BE2C (cell line): ENCODE measurements at regions not wholly inside any gene's neighbourhood (a gene's known extent, or its start where the extent isn't known, plus 50 kb on each side); places are given as distances from the start of the nearest gene placed in this dataset.

ENCODE experiments used
- DNase-seq: peaks from one replicate; pipeline ENCODE4 v3.0.0-alpha.2; 2020
- H3K27me3 ChIP-seq: fragments of 250-450 bp; sonication (Bioruptor Pico); 2 replicates; pipeline ENCODE4 v1.5.1; 2020; ENCODE audit warnings: mild to moderate bottlenecking
- H3K36me3 ChIP-seq: fragments of 250-450 bp; sonication (Bioruptor Pico); 2 replicates; pipeline ENCODE4 v1.5.1; 2020; ENCODE audit warnings: mild to moderate bottlenecking
- H3K4me1 ChIP-seq: fragments of 250-450 bp; sonication (Bioruptor Pico); 2 replicates; pipeline ENCODE4 v1.5.1; 2020
- H3K4me3 ChIP-seq: 2 replicates; pipeline ENCODE4 v1.5.1; 2011; ENCODE audit warnings: low read depth, low read length
- H3K9me3 ChIP-seq: fragments of 250-450 bp; sonication (Bioruptor Pico); 2 replicates; pipeline ENCODE4 v1.5.1; 2020
- TF ChIP-seq, protein P1 (sequence below): IDR thresholded peaks from 2 replicates; pipeline ENCODE4 v1.5.1; 2012; ENCODE audit warnings: mild to moderate bottlenecking, low read depth, low read length

DNA sequence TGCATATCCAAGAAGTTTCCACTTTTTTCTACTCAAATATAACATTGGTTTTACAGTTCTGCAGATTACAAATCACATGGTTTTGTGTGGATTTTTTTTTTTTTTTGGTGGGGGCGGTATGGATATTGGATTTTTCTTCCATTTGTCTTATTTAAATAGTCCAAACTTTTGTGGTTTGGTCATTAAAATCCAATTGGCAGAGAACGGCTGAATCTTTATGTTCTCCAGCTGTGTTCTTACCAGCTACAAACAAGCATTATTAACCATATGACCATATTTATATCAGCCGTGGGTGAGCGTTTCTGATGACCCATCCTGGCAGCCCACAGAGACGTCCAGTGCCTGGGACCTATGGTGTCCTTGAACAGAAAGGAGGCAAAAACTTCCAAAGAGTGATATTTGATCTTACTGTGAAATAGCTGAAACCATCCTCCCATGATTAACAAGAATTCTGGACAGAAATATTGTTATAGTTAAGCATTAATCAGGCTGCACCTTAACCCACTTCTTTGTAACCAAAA is 200.4 kb downstream of the LYPLAL1 start:
- DNase-seq, result no peak

DNA sequence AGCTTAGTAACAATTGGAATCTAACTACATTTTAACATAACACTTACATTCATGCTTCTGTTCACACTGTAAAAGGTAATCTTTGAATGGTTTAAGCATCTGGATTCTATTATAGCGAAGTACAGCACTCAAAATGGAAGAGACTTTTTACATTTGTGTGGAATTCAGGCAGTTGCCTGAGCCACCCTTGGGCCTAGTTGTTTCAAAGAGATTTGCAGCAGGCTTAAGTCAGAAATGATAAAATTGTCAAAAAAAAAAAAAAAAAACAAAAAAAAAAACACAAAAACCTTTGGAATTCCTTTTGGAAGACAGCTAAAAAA is 199.9 kb downstream of the LYPLAL1 start:
- Histone ChIP-seq H3K36me3 (no peaks in the 10 kb centered on the region), H3K27me3 (no peaks in the 10 kb centered on the region), H3K4me1 (peaks cover 6% of the 10 kb centered on the region; the same call in 1 of the 2 replicates), H3K4me3 (no peak overlapping the region), H3K9me3 (no peaks in the 10 kb centered on the region)
- TF ChIP-seq, protein P1, sequence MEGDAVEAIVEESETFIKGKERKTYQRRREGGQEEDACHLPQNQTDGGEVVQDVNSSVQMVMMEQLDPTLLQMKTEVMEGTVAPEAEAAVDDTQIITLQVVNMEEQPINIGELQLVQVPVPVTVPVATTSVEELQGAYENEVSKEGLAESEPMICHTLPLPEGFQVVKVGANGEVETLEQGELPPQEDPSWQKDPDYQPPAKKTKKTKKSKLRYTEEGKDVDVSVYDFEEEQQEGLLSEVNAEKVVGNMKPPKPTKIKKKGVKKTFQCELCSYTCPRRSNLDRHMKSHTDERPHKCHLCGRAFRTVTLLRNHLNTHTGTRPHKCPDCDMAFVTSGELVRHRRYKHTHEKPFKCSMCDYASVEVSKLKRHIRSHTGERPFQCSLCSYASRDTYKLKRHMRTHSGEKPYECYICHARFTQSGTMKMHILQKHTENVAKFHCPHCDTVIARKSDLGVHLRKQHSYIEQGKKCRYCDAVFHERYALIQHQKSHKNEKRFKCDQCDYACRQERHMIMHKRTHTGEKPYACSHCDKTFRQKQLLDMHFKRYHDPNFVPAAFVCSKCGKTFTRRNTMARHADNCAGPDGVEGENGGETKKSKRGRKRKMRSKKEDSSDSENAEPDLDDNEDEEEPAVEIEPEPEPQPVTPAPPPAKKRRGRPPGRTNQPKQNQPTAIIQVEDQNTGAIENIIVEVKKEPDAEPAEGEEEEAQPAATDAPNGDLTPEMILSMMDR, result no peak
- no peak for DNase-seq

More for the DNA sequence above, 200.4 kb downstream of the LYPLAL1 start:
- H3K9me3 ChIP-seq, result no peaks in the 10 kb centered on the region
- H3K27me3 ChIP-seq, result no peaks in the 10 kb centered on the region
- H3K36me3 ChIP-seq, result no peaks in the 10 kb centered on the region
- H3K4me3 ChIP-seq, result no peak overlapping the region
- TF ChIP-seq, protein P1, result no peak
- H3K4me1 ChIP-seq, result peaks cover 6% of the 10 kb centered on the region; the same call in 1 of the 2 replicates

DNA sequence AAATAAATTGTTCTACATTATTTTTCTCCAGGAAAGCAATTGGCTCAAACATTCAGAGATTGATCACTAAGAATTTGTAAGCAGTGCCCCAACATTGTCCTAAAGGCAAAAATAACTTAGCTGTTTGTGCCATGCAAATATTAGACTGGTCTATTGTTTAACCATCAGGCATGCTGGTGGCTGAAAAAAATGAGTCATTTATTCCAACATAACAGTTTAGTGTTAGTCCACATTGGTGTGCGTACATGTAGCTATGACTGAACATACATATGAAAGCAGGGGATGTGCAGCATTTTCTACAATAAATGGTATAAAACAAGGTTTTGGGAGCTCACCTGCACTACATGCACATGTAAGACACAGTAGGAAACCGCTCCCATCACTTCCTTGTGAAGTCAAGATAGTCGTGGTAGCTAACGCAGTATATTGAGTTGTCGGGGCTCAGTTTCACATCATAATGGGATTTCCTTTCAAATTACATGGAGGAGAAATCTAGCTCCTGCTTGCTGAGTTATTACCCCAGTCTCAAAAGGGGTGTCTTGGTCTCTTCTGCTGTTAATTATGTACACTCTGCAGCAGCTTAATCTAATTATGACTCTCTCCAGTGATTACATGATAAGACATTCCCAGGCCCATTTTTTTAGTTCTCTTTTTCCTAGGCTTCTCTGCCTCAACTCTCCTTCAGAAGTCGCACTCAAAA is 199.4 kb downstream of the LYPLAL1 start:
- Histone ChIP-seq H3K9me3 (no peaks in the 10 kb centered on the region), H3K4me1 (peaks cover 6% of the 10 kb centered on the region; the same call in 1 of the 2 replicates), H3K36me3 (no peaks in the 10 kb centered on the region), H3K27me3 (no peaks in the 10 kb centered on the region), H3K4me3 (no peak overlapping the region)
- no peak for DNase-seq
- TF ChIP-seq, protein P1, result no peak

DNA sequence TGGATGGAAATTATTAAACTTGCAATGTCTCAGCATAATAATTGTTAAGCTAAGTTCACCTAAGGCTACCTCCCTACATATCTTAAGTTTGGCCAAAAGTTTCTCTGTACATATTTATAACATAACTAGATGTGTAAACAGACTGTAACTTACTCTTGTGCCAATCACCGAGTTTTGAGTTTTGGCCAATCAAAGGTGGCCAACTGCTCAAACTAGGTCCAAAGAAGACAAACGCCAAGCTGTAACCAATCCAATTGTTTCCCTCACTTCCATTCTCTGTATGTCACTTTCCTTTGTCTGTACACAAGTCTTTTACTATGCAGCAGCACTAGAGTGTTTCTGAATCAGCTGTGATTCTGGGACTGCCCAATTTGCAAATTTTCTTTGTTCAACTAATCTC is 197.8 kb downstream of the LYPLAL1 start:
- no peak for DNase-seq
- Histone ChIP-seq H3K9me3 (no peaks in the 10 kb centered on the region), H3K4me1 (peaks cover 6% of the 10 kb centered on the region; the same call in 1 of the 2 replicates), H3K36me3 (no peaks in the 10 kb centered on the region), H3K27me3 (no peaks in the 10 kb centered on the region), H3K4me3 (no peak overlapping the region)
- TF ChIP-seq, protein P1, result no peak

DNA sequence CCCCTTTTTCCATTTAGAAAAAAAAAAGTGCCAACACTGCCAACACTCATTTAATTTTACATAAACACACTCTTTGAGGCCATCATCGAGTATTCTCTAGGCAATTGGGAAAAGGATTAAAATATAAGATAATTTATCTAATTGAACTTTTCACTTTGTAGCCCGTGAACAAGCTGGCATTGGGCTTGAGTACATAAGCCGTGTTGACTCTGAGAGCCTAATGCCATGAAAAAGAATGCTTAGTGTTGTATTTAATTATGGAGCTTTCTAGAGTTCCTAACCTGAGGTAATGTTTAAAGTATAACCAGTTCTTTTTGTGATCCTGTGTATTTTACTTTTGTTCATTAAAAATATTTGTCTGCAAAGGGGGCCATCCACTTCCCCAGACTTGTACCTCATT is 193.8 kb downstream of the LYPLAL1 start:
- Histone ChIP-seq H3K27me3 (no peaks in the 10 kb centered on the region), H3K9me3 (no peaks in the 10 kb centered on the region), H3K36me3 (no peaks in the 10 kb centered on the region), H3K4me3 (no peak overlapping the region), H3K4me1 (no peaks in the 10 kb centered on the region)
- DNase-seq, result no peak
- TF ChIP-seq, protein P1, result no peak

DNA sequence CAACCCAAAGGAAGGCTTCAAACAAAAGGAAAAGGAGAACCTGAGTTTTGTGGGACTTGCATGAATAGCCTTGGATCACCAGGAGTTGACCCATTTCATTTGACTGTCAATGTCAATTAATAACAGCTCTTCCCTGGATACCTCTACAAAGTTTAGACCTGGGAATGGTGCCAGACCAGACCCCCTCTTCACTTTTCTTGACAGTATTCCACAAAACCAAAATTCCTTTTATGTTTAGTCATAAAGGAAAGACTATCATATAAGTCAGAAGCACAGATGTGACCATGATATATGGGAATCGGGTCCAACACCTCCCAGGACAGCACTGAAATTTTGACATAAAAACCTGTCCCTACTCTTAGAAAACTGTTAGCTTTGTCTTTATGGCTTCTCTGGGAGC is 191.8 kb downstream of the LYPLAL1 start:
- H3K4me1 ChIP-seq, result no peaks in the 10 kb centered on the region
- TF ChIP-seq, protein P1, result no peak
- no peaks in the 10 kb centered on the region for H3K9me3 ChIP-seq
- no peaks in the 10 kb centered on the region for H3K36me3 ChIP-seq
- DNase-seq, result no peak
- no peaks in the 10 kb centered on the region for H3K27me3 ChIP-seq
- H3K4me3 ChIP-seq, result no peak overlapping the region
